GM19397 (cell line): ENCODE measurements at regions not wholly inside any gene's neighbourhood (a gene's known extent, or its start where the extent isn't known, plus 50 kb on each side); places are given as distances from the start of the nearest gene placed in this dataset.

Experiments
- ATAC-seq: cut with Tn5 transposase; IDR thresholded peaks from one replicate; pipeline ENCODE4 v1.9.1; 2021; ENCODE audit warnings: mild to moderate bottlenecking, moderate library complexity; ENCODE audit not compliant: unreplicated experiment

DNA sequence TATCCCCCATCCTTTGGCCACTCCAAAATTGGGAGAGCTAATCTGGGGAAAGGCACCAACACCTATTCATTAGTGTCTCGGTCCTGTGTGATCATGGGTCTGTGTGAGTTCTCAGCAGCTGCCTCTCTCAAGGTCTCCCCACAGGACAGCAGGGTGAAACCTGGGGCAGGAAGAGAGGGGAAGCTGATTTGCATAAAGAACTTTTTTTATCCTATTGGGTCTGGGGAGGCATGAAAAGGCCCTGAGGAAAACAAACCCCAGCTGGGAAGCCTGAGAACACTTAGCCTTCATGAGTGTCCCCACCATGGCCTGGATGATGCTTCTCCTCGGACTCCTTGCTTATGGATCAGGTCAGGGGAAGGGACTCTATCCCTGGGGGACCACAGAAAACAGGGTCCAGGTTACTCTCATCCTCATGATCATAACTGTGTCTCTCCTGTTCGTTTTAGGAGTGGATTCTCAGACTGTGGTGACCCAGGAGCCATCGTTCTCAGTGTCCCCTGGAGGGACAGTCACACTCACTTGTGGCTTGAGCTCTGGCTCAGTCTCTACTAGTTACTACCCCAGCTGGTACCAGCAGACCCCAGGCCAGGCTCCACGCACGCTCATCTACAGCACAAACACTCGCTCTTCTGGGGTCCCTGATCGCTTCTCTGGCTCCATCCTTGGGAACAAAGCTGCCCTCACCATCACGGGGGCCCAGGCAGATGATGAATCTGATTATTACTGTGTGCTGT is 116.0 kb upstream of the TOP3B start:
- no peak for ATAC-seq

DNA sequence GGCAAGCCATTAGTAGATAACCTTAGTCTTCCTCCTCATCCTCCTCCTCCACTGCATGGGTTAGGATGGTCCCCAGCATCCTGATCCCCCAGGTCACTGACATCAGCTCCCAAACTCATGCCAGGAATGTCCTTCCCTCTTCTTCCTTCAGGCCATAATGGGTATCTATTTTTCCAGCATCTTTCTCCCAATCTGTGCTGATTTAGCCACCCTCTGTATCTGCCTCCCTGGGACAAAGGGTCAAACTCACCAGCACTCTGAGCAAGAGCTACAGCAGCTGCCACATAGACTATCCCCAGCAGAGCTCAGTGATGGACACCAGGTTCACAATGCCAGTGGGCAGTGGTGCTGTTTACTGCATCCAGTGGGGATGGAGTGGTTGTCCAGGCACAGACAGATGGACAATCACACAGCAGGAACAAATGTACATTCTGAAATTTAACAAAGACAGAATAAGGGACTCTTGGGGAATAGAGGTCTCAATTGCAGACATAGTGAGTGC is 115.2 kb upstream of the TOP3B start:
- ATAC-seq, result no peak

- no peak for ATAC-seq
These were observed 112.3 kb upstream of the TOP3B start for GRCh38 chr22:22094921-22095320.

- no peak for ATAC-seq
These were observed 111.9 kb upstream of the TOP3B start for GRCh38 chr22:22094514-22094913.

DNA sequence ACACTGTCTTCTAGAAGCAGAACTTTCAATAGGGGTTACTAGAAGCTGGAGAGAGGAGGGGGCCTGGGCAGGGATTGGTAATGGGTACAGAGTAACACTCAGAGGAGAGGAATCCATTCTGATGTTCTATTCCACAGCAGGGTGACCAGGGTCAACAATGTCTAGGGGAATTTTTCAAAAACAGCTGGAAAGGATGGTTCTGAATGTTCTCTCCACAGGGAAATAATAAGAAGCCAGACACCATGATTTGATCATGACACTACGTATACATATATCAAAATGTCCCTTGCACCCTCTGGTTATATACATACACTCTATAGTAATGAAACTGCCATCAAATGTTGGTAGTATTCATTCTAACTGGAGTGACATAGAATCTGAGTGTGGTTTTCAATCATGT is 111.2 kb upstream of the TOP3B start:
- no peak for ATAC-seq

- no peak for ATAC-seq
These were observed 110.4 kb upstream of the TOP3B start for GRCh38 chr22:22092974-22093373.

DNA sequence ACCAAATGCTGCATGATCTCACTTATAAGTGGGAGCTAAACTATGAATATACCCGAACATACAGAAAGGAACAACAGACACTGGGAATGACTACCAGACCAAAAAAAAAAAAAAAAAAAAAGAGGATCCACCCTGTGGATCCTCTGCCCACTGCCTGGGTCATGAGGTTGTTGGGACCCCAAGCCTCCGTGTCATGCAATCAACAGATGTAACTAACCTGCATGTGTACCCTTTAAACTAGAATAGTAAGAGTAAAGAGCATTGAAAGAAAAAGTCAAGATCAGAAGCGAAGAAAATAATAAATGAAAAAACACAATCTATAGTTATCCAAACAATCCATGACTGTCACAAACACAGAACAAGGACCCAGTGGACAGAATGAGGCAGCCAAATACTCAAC is 109.5 kb upstream of the TOP3B start:
- no peak for ATAC-seq

DNA sequence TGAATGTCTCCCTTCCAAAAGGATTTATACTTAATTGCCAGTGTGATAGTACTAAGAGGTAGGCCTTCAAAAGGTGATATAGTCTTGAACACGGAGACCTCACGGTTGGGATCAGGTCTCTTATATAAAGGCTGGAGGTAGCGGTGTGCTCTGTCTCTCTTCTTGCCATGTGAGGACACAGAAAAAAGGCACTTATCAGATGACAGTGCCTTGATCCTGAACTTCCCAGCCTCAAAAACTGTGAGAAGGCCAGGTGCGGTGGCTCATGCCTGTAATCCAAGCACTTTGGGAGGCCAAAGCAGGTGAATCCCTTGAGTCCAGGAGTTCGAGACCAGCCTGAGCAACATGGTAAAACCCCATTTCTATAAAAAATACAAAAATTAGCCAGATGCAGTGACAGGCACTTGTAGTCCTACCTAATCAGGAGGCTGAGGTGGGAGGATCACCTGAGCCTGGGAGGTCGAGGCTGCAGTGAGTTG is 108.9 kb upstream of the TOP3B start:
- ATAC-seq, result no peak

- no peak for ATAC-seq
These were observed 108.2 kb upstream of the TOP3B start for GRCh38 chr22:22090650-22091399.

DNA sequence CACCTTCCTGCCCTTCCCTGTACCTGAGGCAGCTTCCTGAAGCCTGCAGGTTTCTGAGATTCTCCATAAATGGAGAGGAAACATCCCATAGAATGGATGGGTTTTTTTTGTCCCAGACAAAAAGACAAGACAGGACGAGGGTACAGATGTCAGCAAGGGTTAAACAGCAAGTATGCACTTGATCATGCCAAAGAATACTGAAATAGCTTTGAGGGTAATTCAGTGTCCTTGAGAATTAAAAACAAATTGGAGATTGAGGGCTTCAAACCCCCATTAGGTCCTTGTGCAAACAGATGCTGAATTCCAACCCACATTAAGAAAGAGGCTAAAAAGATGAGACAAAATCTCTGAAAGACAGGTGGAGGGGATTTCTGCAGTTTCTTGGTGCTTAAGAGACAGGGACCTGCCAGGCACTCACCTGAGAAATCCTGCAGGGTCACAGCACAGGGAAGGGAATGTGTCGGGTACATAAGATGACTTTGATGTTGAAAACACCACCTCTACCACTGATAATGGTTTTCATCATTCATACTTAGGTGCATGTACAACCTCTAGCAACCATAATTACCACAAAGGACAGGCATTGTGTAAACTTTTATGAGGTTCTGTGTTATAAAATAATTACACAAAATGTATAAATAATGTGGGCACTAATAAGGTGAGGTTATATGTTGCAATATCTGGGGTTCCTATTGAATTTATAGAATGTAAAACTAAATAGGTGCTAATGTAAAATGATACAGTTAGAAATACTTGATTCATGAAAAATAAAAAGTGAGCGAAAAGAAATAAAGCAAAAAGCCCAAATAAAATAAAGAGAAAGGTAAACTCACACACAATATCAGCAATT is 107.1 kb upstream of the TOP3B start:
- ATAC-seq, result no peak

DNA sequence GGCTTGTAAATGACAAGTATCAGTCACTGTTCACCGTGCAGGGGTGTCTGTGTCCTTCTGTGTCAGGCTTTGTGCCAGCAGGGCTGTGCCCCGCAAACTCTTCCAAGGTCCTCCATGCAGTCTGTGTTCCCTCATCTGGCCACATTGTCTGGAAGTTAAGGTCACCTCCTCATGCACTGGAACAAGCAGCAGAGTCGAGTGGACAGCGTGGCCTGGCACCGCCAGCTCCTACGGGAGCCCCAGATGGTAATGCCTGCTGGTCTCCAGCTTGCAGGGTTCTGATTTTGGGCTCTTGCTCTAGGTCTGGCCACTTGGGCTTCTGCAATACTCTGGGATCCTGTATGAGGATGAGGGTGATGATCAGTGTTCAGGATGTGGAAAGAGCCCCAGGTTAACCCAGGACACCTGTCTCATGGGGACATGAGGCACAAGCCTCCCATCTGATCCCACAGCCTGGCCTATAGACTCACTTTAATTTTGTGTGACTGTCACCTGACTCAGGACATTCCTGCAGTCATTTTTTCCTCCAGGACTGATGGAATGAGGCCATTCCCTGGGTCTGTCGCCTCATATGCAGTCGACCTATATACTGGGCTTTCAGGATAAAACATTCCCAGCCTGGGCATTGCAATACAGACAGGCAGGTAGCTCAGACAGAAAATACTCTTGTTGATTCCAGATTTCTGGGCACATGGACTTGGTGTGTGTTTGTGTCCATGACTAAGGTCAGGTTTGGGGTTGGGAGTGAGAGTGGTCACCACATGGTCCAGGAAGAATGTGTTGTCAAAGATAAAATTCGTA is 106.3 kb upstream of the TOP3B start:
- no peak for ATAC-seq

- ATAC-seq, result no peak
These were observed 105.5 kb upstream of the TOP3B start for GRCh38 chr22:22087854-22088657.

- ATAC-seq, result no peak
These were observed 104.0 kb upstream of the TOP3B start for GRCh38 chr22:22086501-22087158.

DNA sequence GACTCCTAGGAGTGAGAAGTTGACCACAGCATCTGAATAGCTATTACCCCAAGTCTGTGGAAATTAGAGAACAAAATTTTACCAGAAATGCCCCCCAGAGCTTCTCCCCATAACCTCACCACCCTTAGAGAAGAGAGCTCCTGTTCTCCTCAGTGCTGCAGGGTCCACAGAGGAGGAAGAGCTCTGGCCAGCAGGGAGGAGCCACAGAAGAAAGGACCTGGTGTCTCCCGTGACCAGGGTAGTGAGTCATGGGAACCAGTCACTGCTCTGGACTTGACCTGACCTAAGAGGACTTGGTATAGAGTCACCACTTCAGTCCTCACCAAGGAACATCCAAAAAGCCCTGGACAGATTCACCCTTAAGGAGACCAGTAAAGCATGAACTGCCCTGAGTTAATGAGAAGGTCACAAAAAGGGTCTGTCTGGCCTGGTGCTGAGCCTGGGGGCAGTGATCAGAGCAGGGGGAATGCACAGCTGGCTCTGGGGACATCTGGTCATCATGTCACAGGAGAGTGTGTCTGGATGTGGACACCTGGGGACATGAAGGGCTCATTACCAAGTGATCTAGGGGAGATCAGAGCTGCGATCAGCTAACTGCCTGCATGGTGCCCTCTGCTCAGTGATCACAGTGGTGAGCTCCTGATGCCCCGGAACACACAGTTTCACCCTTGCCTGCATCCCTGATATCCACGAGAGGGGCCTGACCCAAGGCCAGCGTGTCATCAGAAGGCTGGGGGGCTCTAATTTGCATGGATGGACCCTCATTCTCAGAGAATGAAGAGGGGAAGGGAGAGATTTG is 103.3 kb upstream of the TOP3B start:
- ATAC-seq, result no peak

- ATAC-seq, result no peak
These were observed 101.6 kb upstream of the TOP3B start for GRCh38 chr22:22084089-22084711.

DNA sequence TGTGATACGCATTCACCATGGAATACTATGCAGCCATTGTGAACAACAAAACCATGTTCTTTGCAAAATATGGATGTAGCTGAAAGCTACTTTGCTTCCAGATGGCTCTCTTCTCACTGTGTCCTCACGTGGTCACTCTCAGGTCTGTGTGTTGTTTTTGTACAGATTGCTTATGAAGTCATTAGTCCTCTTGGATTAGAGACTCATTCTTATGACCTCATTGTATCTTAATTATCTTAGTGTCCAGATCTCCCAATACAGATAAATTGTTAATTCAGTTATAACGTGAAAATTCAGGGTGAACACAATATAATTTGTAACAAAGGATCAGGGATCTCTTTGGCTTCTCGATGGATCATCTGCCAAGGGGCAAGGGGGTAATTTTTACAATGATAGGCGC is 100.4 kb upstream of the TOP3B start:
- no peak for ATAC-seq

DNA sequence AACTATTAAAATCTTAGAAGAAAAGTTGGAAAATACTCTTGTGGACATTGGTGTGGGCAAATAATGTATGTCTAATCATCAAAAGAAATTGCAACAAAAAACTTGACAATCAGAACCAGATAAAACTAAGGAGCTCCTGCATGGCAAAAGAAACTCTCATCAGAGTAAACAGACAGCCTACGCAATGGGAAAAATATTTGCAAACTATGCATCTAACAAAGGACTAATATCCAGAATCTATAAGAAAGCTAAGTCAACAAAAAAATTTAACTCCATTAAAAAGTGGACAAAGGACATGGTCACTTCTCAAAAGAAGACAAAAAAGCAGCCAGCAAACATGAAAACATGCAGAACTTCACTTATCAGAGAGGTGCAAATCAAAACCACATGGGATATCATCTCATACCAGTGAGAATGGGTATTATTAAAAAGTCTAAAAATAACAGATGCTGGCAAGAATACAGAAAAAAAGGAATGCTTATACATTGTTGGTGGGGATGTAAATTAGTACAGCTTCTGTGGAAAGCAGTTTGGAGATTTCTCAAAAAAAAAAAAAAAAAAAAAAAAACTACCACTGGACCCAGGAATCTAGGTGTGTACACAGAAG is 99.7 kb upstream of the TOP3B start:
- no peak for ATAC-seq
